H9 (cell line): ENCODE measurements at regions not wholly inside any gene's neighbourhood (a gene's known extent, or its start where the extent isn't known, plus 50 kb on each side); places are given as distances from the start of the nearest gene placed in this dataset.

Experiments used
- DNase-seq: peaks from one replicate; pipeline ENCODE4 v3.0.0-alpha.2; 2017
- H2AFZ ChIP-seq: one replicate; pipeline ENCODE4 v1.6.1; 2013; ENCODE audit warnings: mild to moderate bottlenecking, low read length, control low read depth, moderate library complexity
- H2AK5ac ChIP-seq: 2 replicates; pipeline ENCODE4 v1.6.1; 2013; ENCODE audit warnings: low read length, control low read depth, mixed read lengths; ENCODE audit not compliant: insufficient read length
- H2BK120ac ChIP-seq: one replicate; pipeline ENCODE4 v1.6.1; 2013; ENCODE audit warnings: low read depth, mild to moderate bottlenecking, low read length, control low read depth, inconsistent platforms; ENCODE audit not compliant: poor library complexity, severe bottlenecking
- H2BK12ac ChIP-seq: 2 replicates; pipeline ENCODE4 v1.6.1; 2013; ENCODE audit warnings: low read length, control low read depth, mixed read lengths, low read depth; ENCODE audit not compliant: insufficient read length
- H2BK15ac ChIP-seq: 2 replicates; pipeline ENCODE4 v1.6.1; 2013; ENCODE audit warnings: low read depth, low read length, control low read depth
- H2BK20ac ChIP-seq: one replicate; pipeline ENCODE4 v1.6.1; 2013; ENCODE audit warnings: low read depth, mild to moderate bottlenecking, low read length, control low read depth, inconsistent platforms; ENCODE audit not compliant: poor library complexity, severe bottlenecking
- H2BK5ac ChIP-seq: 2 replicates; pipeline ENCODE4 v1.6.1; 2013; ENCODE audit warnings: low read length, control low read depth, mixed read lengths; ENCODE audit not compliant: insufficient read length
- H3K14ac ChIP-seq: 2 replicates; pipeline ENCODE4 v1.6.1; 2013; ENCODE audit warnings: low read length, control low read depth; ENCODE audit not compliant: insufficient read depth
- H3K18ac ChIP-seq: 2 replicates; pipeline ENCODE4 v1.6.1; 2013; ENCODE audit warnings: low read depth, mild to moderate bottlenecking, mixed read lengths, low read length, control low read depth; ENCODE audit not compliant: insufficient read length
- H3K23ac ChIP-seq: 2 replicates; pipeline ENCODE4 v1.6.1; 2013; ENCODE audit warnings: low read length, control low read depth, mixed read lengths, low read depth; ENCODE audit not compliant: insufficient read length
- H3K23me2 ChIP-seq: 2 replicates; pipeline ENCODE4 v1.6.1; 2013; ENCODE audit warnings: low read depth, mild to moderate bottlenecking, mixed read lengths, low read length, control low read depth; ENCODE audit not compliant: insufficient read length, poor library complexity, severe bottlenecking
- H3K27ac ChIP-seq: 2 replicates; pipeline ENCODE4 v1.5.1; 2013; ENCODE audit warnings: low read length, control low read depth, mixed read lengths, low read depth; ENCODE audit not compliant: insufficient read length
- H3K27me3 ChIP-seq: 2 replicates; pipeline ENCODE4 v1.6.1; 2013; ENCODE audit warnings: low read length, control low read depth, inconsistent platforms; ENCODE audit not compliant: insufficient read depth
- H3K4ac ChIP-seq: 2 replicates; pipeline ENCODE4 v1.6.1; 2013; ENCODE audit warnings: low read depth, mild to moderate bottlenecking, control low read depth, inconsistent platforms, low read length, moderate library complexity
- H3K4me1 ChIP-seq: 2 replicates; pipeline ENCODE4 v1.6.1; 2013; ENCODE audit warnings: low read length, control low read depth, inconsistent platforms; ENCODE audit not compliant: insufficient read depth
- H3K4me2 ChIP-seq: 2 replicates; pipeline ENCODE4 v1.6.1; 2013; ENCODE audit warnings: low read length, control low read depth, mixed read lengths; ENCODE audit not compliant: insufficient read length, insufficient read depth
- H3K56ac ChIP-seq: 2 replicates; pipeline ENCODE4 v1.6.1; 2013; ENCODE audit warnings: low read depth, mild to moderate bottlenecking, mixed read lengths, low read length, control low read depth; ENCODE audit not compliant: insufficient read length
- H3K79me1 ChIP-seq: 2 replicates; pipeline ENCODE4 v1.6.1; 2013; ENCODE audit warnings: low read depth, mild to moderate bottlenecking, moderate library complexity, low read length, control low read depth, inconsistent platforms; ENCODE audit not compliant: insufficient read depth, poor library complexity, severe bottlenecking
- H3K79me2 ChIP-seq: 2 replicates; pipeline ENCODE4 v1.6.1; 2013; ENCODE audit warnings: low read length, control low read depth, inconsistent platforms; ENCODE audit not compliant: insufficient read depth
- H3K9ac ChIP-seq: 2 replicates; pipeline ENCODE4 v1.6.1; 2013; ENCODE audit warnings: low read length, control low read depth, mixed read lengths; ENCODE audit not compliant: insufficient read length; ENCODE audit errors: extremely low read depth
- H3K9me3 ChIP-seq: one replicate; pipeline ENCODE4 v1.6.1; 2013; ENCODE audit warnings: low read depth, low read length, inconsistent platforms; ENCODE audit not compliant: control insufficient read depth
- H3T11ph ChIP-seq: one replicate; pipeline ENCODE4 v1.6.1; 2013; ENCODE audit warnings: mild to moderate bottlenecking, low read length, control low read depth, inconsistent platforms
- H4K20me1 ChIP-seq: one replicate; pipeline ENCODE4 v1.6.1; 2013; ENCODE audit not compliant: control insufficient read depth, insufficient read length, insufficient read depth
- H4K5ac ChIP-seq: 2 replicates; pipeline ENCODE4 v1.6.1; 2013; ENCODE audit warnings: low read depth, mild to moderate bottlenecking, mixed read lengths, low read length, control low read depth; ENCODE audit not compliant: insufficient read length
- H4K8ac ChIP-seq: replicated peaks from 2 replicates; pipeline ENCODE4 v1.6.1; 2013; ENCODE audit warnings: low read length, control low read depth, mixed read lengths, low read depth; ENCODE audit not compliant: insufficient read length
- H4K91ac ChIP-seq: 2 replicates; pipeline ENCODE4 v1.6.1; 2013; ENCODE audit warnings: low read depth, mild to moderate bottlenecking, moderate library complexity, mixed read lengths, low read length, control low read depth; ENCODE audit not compliant: insufficient read length
- H3K27ac Mint-ChIP-seq, 3 experiments: 2 replicates in 2 of 3; 3 replicates in 1 of 3; pipeline ENCODE4 v1.8.0; 2020 to 2021; ENCODE audit warnings: mixed read lengths in 3 of 3, mild to moderate bottlenecking in 1 of 3, moderate library complexity in 1 of 3
- H3K27me3 Mint-ChIP-seq: 2 replicates; pipeline ENCODE4 v1.8.0; 2021; ENCODE audit warnings: low read depth, mild to moderate bottlenecking, moderate library complexity, mixed read lengths
- H3K36me3 Mint-ChIP-seq, 3 experiments: 2 replicates in 2 of 3; 3 replicates in 1 of 3; pipeline ENCODE4 v1.8.0; 2020 to 2021; ENCODE audit warnings: low read depth in 3 of 3, mixed read lengths in 3 of 3; ENCODE audit not compliant: insufficient read depth in 1 of 3
- H3K4me1 Mint-ChIP-seq, 2 experiments: 2 replicates each; pipeline ENCODE4 v1.8.0; 2020; ENCODE audit warnings: mixed read lengths in 2 of 2
- H3K4me3 Mint-ChIP-seq, 2 experiments: 2 replicates in 1 of 2; 3 replicates in 1 of 2; pipeline ENCODE4 v1.8.0; 2020 to 2021; ENCODE audit warnings: mild to moderate bottlenecking in 2 of 2, mixed read lengths in 2 of 2, moderate library complexity in 1 of 2
- H3K9me3 Mint-ChIP-seq, 2 experiments: 2 replicates in 1 of 2; 3 replicates in 1 of 2; pipeline ENCODE4 v1.8.0; 2020; ENCODE audit warnings: mild to moderate bottlenecking in 2 of 2, mixed read lengths in 2 of 2, moderate library complexity in 1 of 2
- CTCF ChIP-seq: fragments of 200-600 bp; sonication (generic); conservative IDR thresholded peaks from 3 replicates; pipeline ENCODE4 v1.8.0; 2021; ENCODE audit warnings: antibody characterized with exemption, mild to moderate bottlenecking
- WGBS: extraction: QIAGEN DNeasy Blood & Tissue Kit; methylation state at CpG from one replicate; pipeline ENCODE4 v1.1.7; 2013; ENCODE audit warnings: missing lambda C conversion rate, low lambda C conversion rate, mixed read lengths; ENCODE audit not compliant: insufficient read length; ENCODE audit errors: extremely low coverage; 5-methylcytosine and 5-hydroxymethylcytosine counted together

- Histone ChIP-seq H3K9me3 (no peaks in the 10 kb centered on the region), H2BK5ac (no peak overlapping the region), H2BK12ac (no peak overlapping the region), H3K9ac (no peak overlapping the region), H3K4me1 (no peaks in the 10 kb centered on the region), H3K23me2 (no peaks in the 10 kb centered on the region), H3K23ac (no peak overlapping the region), H4K20me1 (no peaks in the 10 kb centered on the region), H3K27me3 (no peaks in the 10 kb centered on the region), H2BK120ac (no peak overlapping the region), H3K4me2 (no peak overlapping the region), H3K79me2 (no peaks in the 10 kb centered on the region), H3K14ac (no peak overlapping the region), H4K5ac (no peak overlapping the region), H3K4ac (no peak overlapping the region), H3K56ac (no peak overlapping the region), H2BK20ac (no peak overlapping the region), H3K79me1 (no peaks in the 10 kb centered on the region), H3T11ph (no peak overlapping the region), H4K91ac (no peak overlapping the region), H2AFZ (no peak overlapping the region), H3K27ac (no peak overlapping the region), H2BK15ac (no peak overlapping the region), H3K18ac (no peak overlapping the region), H2AK5ac (no peak overlapping the region), H4K8ac (no peak overlapping the region)
- DNase-seq, result no peak
- Mint-ChIP-seq H3K9me3 (peaks cover 10 to 21% of the 10 kb centered on the region in 2 experiments), H3K4me3 (no peak overlapping the region), H3K27ac (no peak overlapping the region), H3K27me3 (no peaks in the 10 kb centered on the region), H3K4me1 (no peaks in the 10 kb centered on the region), H3K36me3 (peaks cover 0 to 13% (median 0%) of the 10 kb centered on the region in 3 experiments; a peak in 3 of 7 replicates)
- TF ChIP-seq CTCF, result no peak
- no CpG with 5 or more reads among the region's 2 CpGs for WGBS
Observed at GRCh38 chr2:82650038-82650437, 1809.0 kb downstream of the SUCLG1 start.
